NT2/D1 (cell line): ENCODE measurements at regions not wholly inside any gene's neighbourhood (a gene's known extent, or its start where the extent isn't known, plus 50 kb on each side); places are given as distances from the start of the nearest gene placed in this dataset.

Experiments used
- SUZ12 ChIP-seq: IDR thresholded peaks from 2 replicates; pipeline ENCODE4 v1.6.1; 2011; ENCODE audit not compliant: insufficient read length, insufficient read depth; ENCODE audit errors: extremely low read depth
- YY1 ChIP-seq: IDR thresholded peaks from 2 replicates; pipeline ENCODE4 v1.6.1; 2011; ENCODE audit not compliant: insufficient read length, insufficient read depth
- ZNF274 ChIP-seq: IDR thresholded peaks from 2 replicates; pipeline ENCODE4 v1.6.1; 2011; ENCODE audit warnings: mild to moderate bottlenecking, low read depth, low read length

DNA sequence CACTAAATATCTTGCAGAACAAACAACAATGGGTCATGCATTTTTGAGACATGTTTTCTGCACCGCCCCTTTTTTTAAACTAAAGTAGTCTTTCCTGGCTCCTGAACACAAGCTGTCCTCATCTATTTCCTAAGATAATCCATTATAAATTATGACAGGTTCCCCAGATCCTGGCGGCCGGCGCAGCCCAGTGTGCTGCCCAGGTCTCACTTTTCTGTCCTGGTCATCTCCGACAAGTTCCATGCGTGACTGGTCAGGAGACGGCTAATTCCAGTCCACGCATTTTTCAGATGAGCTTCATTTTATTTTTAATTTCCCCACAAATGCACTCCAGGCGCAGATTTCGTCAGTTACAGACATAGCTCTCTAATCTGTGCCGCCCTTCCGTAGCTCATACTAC is 92.9 kb upstream of the EGFLAM start:
- TF ChIP-seq SUZ12, result no peak
- TF ChIP-seq YY1, result no peak
- no peak for TF ChIP-seq ZNF274
